ENCODE measurements at regions not wholly inside any gene's neighbourhood (a gene's known extent, or its start where the extent isn't known, plus 50 kb on each side); places are given as distances from the start of the nearest gene placed in this dataset.

DNA sequence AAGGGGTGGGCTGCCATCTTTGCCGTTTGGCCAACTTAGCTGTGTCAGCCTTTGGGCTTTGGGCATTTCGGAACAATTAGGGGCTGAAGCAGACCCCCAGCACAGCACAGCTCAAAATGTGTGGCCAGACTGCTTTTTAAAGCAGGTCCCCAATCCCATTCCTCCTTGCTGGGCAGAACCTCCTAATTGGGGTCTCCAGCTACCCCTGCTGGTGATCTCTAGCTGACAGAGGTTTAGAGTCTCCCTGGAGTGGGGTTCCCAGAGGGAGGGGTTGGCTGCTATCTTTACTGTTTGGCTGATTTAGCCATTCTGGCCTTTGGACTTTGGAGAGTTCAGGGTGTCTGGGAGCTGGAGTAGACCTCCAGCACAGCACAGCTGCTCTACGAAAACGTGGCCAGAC is 71.5 kb upstream of the LHCGR start:
- H2AFZ ChIP-seq: no peak overlapping the region
- TF ChIP-seq EZH2phosphoT487 (IDR thresholded peaks at IDR 0.05; ENCODE audit: insufficient read depth, low read depth) (no peak), EZH2 (IDR thresholded peaks at IDR 0.05; ENCODE audit: insufficient read depth, poor library complexity, severe bottlenecking) (no peak)
- H4K20me1 ChIP-seq (ENCODE audit: insufficient read depth): no peaks in the 10 kb centered on the region
- H3K4me3 ChIP-seq: no peak overlapping the region
- no peaks in the 10 kb centered on the region for H3K36me3 ChIP-seq (ENCODE audit: low read depth)
- H3F3A ChIP-seq (ENCODE audit: insufficient read depth): 0 out of 2 replicates have a peak, but pooled peaks cover 4% of the 10 kb centered on the region
- H3K27ac ChIP-seq: no peak overlapping the region
- DNase-seq: no peak
- H3K27me3 ChIP-seq (replicated peaks; ENCODE audit: insufficient read depth): no peaks in the 10 kb centered on the region
- no peak overlapping the region for H3K9ac ChIP-seq
- H3K4me1 ChIP-seq (ENCODE audit: insufficient read depth): 0 out of 2 replicates have a peak, but pooled peaks cover 4% of the 10 kb centered on the region
- no peaks in the 10 kb centered on the region for H3K79me2 ChIP-seq (ENCODE audit: insufficient read depth)
- H3K9me2 ChIP-seq (ENCODE audit: insufficient read depth): no peaks in the 10 kb centered on the region
- 44 to 59% methylated on average over 4 of the region's 4 CpGs for WGBS, 2 experiments (ENCODE audit: low coverage in 1 of 2, low lambda C conversion rate in 2 of 2, missing lambda C conversion rate in 2 of 2)
- in situ Hi-C loops (cut with MboI): no loop called here
- no peak overlapping the region for H3K4me2 ChIP-seq (ENCODE audit: unreplicated experiment)
- H3K9me3 ChIP-seq (ENCODE audit: low read depth): no peaks in the 10 kb centered on the region

DNA sequence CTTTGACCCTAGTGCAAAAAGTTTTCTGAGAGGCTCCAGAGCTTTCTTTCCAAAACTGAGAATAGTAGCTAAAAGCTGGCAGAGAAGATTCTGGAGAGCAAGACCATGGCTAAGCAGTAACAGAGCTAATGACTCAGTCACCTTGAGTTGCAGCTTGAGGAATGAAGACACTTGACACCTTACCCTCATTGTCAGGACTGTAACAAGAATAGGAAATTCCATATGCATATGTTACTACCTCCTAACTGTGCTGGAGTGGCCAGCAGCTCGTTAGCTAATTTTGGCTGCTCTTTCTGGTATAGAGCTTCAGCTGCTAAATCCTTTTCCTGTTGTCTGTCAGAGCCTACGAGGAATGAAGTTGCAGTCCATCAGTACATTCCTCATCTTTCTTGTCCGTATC is 68.6 kb upstream of the LHCGR start:
- no peaks in the 10 kb centered on the region for H4K20me1 ChIP-seq (ENCODE audit: insufficient read depth)

DNA sequence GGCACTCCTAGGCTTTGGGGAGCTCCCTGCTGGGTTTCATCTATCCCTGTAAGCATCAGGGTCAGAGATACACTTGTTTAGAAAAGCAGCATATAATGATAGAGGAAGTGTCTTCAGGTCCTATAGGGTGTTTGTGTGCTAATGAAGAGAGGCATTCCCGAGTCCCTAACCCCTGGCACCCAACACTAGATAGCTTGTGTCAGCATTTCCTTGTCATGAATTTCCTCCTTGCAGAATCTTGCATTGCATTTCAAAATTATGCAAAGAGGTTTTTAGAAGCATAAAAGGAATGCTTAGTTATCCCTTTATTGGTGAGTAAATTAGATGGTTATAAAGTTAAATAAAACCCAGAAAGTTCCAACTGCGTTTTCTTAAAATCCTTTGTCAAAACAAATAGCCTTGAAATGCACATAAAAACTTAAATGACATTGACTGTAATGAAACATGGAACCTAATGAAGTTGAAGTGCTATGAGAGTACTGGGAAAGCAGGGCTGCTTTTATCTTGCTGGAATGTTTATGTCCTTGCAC is 63.7 kb upstream of the LHCGR start:
- WGBS, 2 experiments (ENCODE audit: low coverage in 1 of 2, low lambda C conversion rate in 2 of 2, missing lambda C conversion rate in 2 of 2): 38 to 39% methylated on average over 2 of the region's 2 CpGs
- no peak for DNase-seq
- H3K36me3 ChIP-seq (ENCODE audit: low read depth): no peaks in the 10 kb centered on the region
- H3F3A ChIP-seq (ENCODE audit: insufficient read depth): no peaks in the 10 kb centered on the region
- H3K79me2 ChIP-seq (ENCODE audit: insufficient read depth): no peaks in the 10 kb centered on the region
- H3K4me3 ChIP-seq: no peak overlapping the region
- H2AFZ ChIP-seq: no peak overlapping the region
- no peaks in the 10 kb centered on the region for H3K27me3 ChIP-seq (replicated peaks; ENCODE audit: insufficient read depth)
- no peak for TF ChIP-seq EZH2phosphoT487 (IDR thresholded peaks at IDR 0.05; ENCODE audit: insufficient read depth, low read depth)
- no peak overlapping the region for H3K27ac ChIP-seq
- H3K4me1 ChIP-seq (ENCODE audit: insufficient read depth): no peaks in the 10 kb centered on the region
- no peak overlapping the region for H3K4me2 ChIP-seq (ENCODE audit: unreplicated experiment)
- no peaks in the 10 kb centered on the region for H4K20me1 ChIP-seq (ENCODE audit: insufficient read depth)
- H3K9me2 ChIP-seq (ENCODE audit: insufficient read depth): no peaks in the 10 kb centered on the region
- H3K9ac ChIP-seq: no peak overlapping the region
- H3K9me3 ChIP-seq (ENCODE audit: low read depth): no peaks in the 10 kb centered on the region
- in situ Hi-C loops (cut with MboI): no loop called here

More for the DNA sequence above, 68.6 kb upstream of the LHCGR start:
- TF ChIP-seq EZH2 (IDR thresholded peaks at IDR 0.05; ENCODE audit: insufficient read depth, poor library complexity, severe bottlenecking) (no peak), EZH2phosphoT487 (IDR thresholded peaks at IDR 0.05; ENCODE audit: insufficient read depth, low read depth) (no peak)
- Histone ChIP-seq H3K4me1 (ENCODE audit: insufficient read depth) (0 out of 2 replicates have a peak, but pooled peaks cover 4% of the 10 kb centered on the region), H3K4me2 (ENCODE audit: unreplicated experiment) (no peak overlapping the region), H3K4me3 (no peak overlapping the region), H3K36me3 (ENCODE audit: low read depth) (no peaks in the 10 kb centered on the region), H3K9me2 (ENCODE audit: insufficient read depth) (no peaks in the 10 kb centered on the region), H2AFZ (no peak overlapping the region), H3K9me3 (ENCODE audit: low read depth) (no peaks in the 10 kb centered on the region), H3F3A (ENCODE audit: insufficient read depth) (0 out of 2 replicates have a peak, but pooled peaks cover 4% of the 10 kb centered on the region), H3K27ac (no peak overlapping the region), H3K79me2 (ENCODE audit: insufficient read depth) (no peaks in the 10 kb centered on the region), H3K27me3 (replicated peaks; ENCODE audit: insufficient read depth) (no peaks in the 10 kb centered on the region), H3K9ac (no peak overlapping the region)
- no peak for DNase-seq
- WGBS, 2 experiments (ENCODE audit: low coverage in 1 of 2, low lambda C conversion rate in 2 of 2, missing lambda C conversion rate in 2 of 2): 50% methylated on average over 3 of the region's 3 CpGs
- in situ Hi-C loops (cut with MboI): no loop called here

DNA sequence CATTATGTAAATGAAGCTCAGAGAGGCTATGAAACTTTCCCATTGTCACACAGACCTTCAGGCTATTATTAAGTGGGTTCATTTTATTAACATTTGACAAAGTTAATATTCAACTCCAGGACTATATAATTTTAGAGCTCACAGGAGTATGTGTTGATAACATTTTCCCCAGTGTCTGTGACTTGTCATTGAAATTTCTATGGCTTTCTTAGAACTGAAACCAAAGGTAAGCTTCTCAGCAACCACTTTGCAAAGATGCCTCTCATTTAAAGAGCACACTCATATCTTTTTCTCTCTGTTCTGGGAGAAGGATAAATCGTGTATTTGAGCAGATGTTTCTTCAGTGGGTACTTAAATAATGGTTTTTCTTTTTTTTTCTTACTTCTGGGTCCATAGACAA is 61.8 kb upstream of the LHCGR start:
- Histone ChIP-seq H3K9ac (no peak overlapping the region), H3K9me3 (ENCODE audit: low read depth) (no peaks in the 10 kb centered on the region), H2AFZ (no peak overlapping the region), H3K27ac (no peak overlapping the region), H3K4me3 (no peak overlapping the region), H3K27me3 (replicated peaks; ENCODE audit: insufficient read depth) (no peaks in the 10 kb centered on the region), H3K36me3 (ENCODE audit: low read depth) (no peaks in the 10 kb centered on the region), H3K79me2 (ENCODE audit: insufficient read depth) (no peaks in the 10 kb centered on the region), H4K20me1 (ENCODE audit: insufficient read depth) (no peaks in the 10 kb centered on the region), H3K4me2 (ENCODE audit: unreplicated experiment) (no peak overlapping the region), H3K4me1 (ENCODE audit: insufficient read depth) (no peaks in the 10 kb centered on the region), H3F3A (ENCODE audit: insufficient read depth) (no peaks in the 10 kb centered on the region), H3K9me2 (ENCODE audit: insufficient read depth) (no peaks in the 10 kb centered on the region)
- TF ChIP-seq EZH2phosphoT487 (IDR thresholded peaks at IDR 0.05; ENCODE audit: insufficient read depth, low read depth) (no peak), EZH2 (IDR thresholded peaks at IDR 0.05; ENCODE audit: insufficient read depth, poor library complexity, severe bottlenecking) (no peak)
- DNase-seq: no peak
- 0 to 3% methylated on average over 1 of the region's 1 CpG for WGBS, 2 experiments (ENCODE audit: low coverage in 1 of 2, low lambda C conversion rate in 2 of 2, missing lambda C conversion rate in 2 of 2)
- in situ Hi-C loops (cut with MboI): no loop called here

DNA sequence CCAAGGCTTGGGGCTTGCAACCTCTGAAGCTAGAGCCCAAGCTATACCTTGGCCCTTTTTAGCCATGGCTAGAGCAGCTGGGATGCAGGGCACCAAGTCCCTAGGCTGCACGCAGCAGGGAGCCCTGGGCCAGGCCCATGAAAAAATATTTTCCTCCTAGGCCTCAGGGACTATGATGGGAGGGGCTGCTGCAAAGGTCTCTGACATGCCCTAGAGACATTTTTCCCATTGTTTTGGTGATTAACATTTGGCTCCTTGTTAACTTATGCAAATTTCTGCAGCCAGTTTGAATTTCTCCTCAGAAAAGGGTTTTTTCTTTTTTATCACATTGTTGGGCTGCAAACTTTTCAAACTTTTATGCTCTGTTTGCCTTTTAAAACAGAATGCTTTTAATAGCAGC is 56.9 kb upstream of the LHCGR start:
- Histone ChIP-seq H3K79me2 (ENCODE audit: insufficient read depth) (no peaks in the 10 kb centered on the region), H3F3A (ENCODE audit: insufficient read depth) (no peaks in the 10 kb centered on the region), H4K20me1 (ENCODE audit: insufficient read depth) (no peaks in the 10 kb centered on the region), H3K9me3 (ENCODE audit: low read depth) (no peaks in the 10 kb centered on the region), H3K27me3 (replicated peaks; ENCODE audit: insufficient read depth) (no peaks in the 10 kb centered on the region), H3K4me1 (ENCODE audit: insufficient read depth) (no peaks in the 10 kb centered on the region), H2AFZ (no peak overlapping the region), H3K9me2 (ENCODE audit: insufficient read depth) (no peaks in the 10 kb centered on the region), H3K4me2 (ENCODE audit: unreplicated experiment) (no peak overlapping the region), H3K36me3 (ENCODE audit: low read depth) (no peaks in the 10 kb centered on the region), H3K27ac (no peak overlapping the region), H3K4me3 (no peak overlapping the region), H3K9ac (no peak overlapping the region)
- TF ChIP-seq EZH2 (IDR thresholded peaks at IDR 0.05; ENCODE audit: insufficient read depth, poor library complexity, severe bottlenecking) (no peak), EZH2phosphoT487 (IDR thresholded peaks at IDR 0.05; ENCODE audit: insufficient read depth, low read depth) (no peak)
- in situ Hi-C loops (cut with MboI): no loop called here
- DNase-seq: no peak
- 36 to 59% methylated on average over 1 of the region's 1 CpG for WGBS, 2 experiments (ENCODE audit: low coverage in 1 of 2, low lambda C conversion rate in 2 of 2, missing lambda C conversion rate in 2 of 2)
